ENCODE measurements at regions not wholly inside any gene's neighbourhood (a gene's known extent, or its start where the extent isn't known, plus 50 kb on each side); places are given as distances from the start of the nearest gene placed in this dataset.

GRCh38 chr6:88513920-88514319 lies 347.8 kb upstream of the CNR1 start:
- Mint-ChIP-seq H3K27ac (no peak overlapping the region), H3K4me3 (no peak overlapping the region)
- no peak for ATAC-seq

More at GRCh38 chr6:88513920-88514319, 347.8 kb upstream of the CNR1 start:
- Histone ChIP-seq H3K9me2 (ENCODE audit: insufficient read depth) (0 out of 2 replicates have a peak, but pooled peaks cover 4% of the 10 kb centered on the region), H3F3A (replicated peaks; ENCODE audit: low read depth) (no peaks in the 10 kb centered on the region), H3K27ac (ENCODE audit: low read depth) (no peak overlapping the region), H3K36me3 (ENCODE audit: insufficient read depth) (no peaks in the 10 kb centered on the region), H3K27me3 (ENCODE audit: insufficient read depth) (no peaks in the 10 kb centered on the region), H3K4me3 (no peak overlapping the region), H3K4me2 (no peak overlapping the region), H3K79me2 (replicated peaks; ENCODE audit: insufficient read depth) (no peaks in the 10 kb centered on the region), H4K20me1 (replicated peaks; ENCODE audit: insufficient read depth) (no peaks in the 10 kb centered on the region), H3K4me1 (ENCODE audit: insufficient read depth) (no peaks in the 10 kb centered on the region), H2AFZ (no peak overlapping the region)
- no peak for TF ChIP-seq EZH2 (IDR thresholded peaks at IDR 0.05; ENCODE audit: low read depth, unreplicated experiment)
- TF ChIP-seq ZNF331 (CRISPR knock-in tag; IDR thresholded peaks at IDR 0.05; ENCODE audit: low read depth) = no peak
- no peak for TF ChIP-seq NANOG (IDR thresholded peaks at IDR 0.05; ENCODE audit: borderline replicate concordance)
- no peak for TF ChIP-seq ZNF462 (CRISPR knock-in tag; IDR thresholded peaks at IDR 0.05)
- no peak for TF ChIP-seq CREB1 (CRISPR knock-in tag; IDR thresholded peaks at IDR 0.05; ENCODE audit: low read depth)
- no peak for TF ChIP-seq ETS1 (IDR thresholded peaks at IDR 0.05)
- no peak for TF ChIP-seq JUNB (IDR thresholded peaks at IDR 0.05; ENCODE audit: unreplicated experiment)
- TF ChIP-seq STAT1 (IDR thresholded peaks at IDR 0.05; ENCODE audit: unreplicated experiment) = no peak
- no peak for TF ChIP-seq CTCF (conservative IDR thresholded peaks at IDR 0.05; ENCODE audit: low read depth in 2 of 2)
- TF ChIP-seq ZNF114 (CRISPR knock-in tag; IDR thresholded peaks at IDR 0.05) = no peak
- TF ChIP-seq POLR2AphosphoS5 (IDR thresholded peaks at IDR 0.05; ENCODE audit: low read depth) = no peak
- TF ChIP-seq REST (IDR thresholded peaks at IDR 0.05; ENCODE audit: unreplicated experiment) = no peak
- TF ChIP-seq EZH2phosphoT487 (IDR thresholded peaks at IDR 0.05; ENCODE audit: unreplicated experiment) = no peak
- H3K4me1 Mint-ChIP-seq = no peaks in the 10 kb centered on the region
- peaks cover 8% of the 10 kb centered on the region; the same call in 2 of the 3 replicates for H3K9me3 Mint-ChIP-seq
- H3K27me3 Mint-ChIP-seq (ENCODE audit: insufficient read depth, low read depth, poor library complexity) = no peaks in the 10 kb centered on the region
- 0 out of 3 replicates have a peak, but pooled peaks cover 1% of the 10 kb centered on the region for H3K36me3 Mint-ChIP-seq (ENCODE audit: low read depth)
- DNase-seq (ENCODE audit: low spot score) = no peak
